ENCODE measurements at regions not wholly inside any gene's neighbourhood (a gene's known extent, or its start where the extent isn't known, plus 50 kb on each side); places are given as distances from the start of the nearest gene placed in this dataset.
A peak's percentile ranks its signal among the peaks of the same experiment; 100 is the strongest.

DNA sequence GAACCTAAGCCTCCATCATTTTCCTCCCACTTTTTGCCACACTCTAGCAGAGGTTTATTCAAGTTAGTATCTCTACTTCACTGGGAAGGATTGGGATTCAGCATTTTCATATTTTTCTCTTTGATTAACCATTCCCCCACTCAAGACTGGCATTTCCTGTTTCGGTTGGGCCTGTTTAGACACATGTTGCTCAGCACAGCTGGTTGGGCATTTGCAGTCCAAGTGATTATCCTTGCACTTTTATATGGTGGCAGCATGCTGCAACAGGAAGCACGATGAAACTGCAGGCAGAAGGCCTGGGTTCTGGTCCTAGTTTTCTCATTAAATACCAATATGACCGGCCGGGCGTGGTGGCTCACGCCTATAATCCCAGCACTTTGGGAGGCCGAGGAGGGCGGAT, 182.9 kb upstream of the GRIN2B start:
- BruUV-seq (replicated peaks), result no TSS peak
- peaks cover 3% of the 10 kb centered on the region for H3K27me3 Mint-ChIP-seq (ENCODE audit: unreplicated experiment)
- DNase-seq, result no peak
- TF ChIP-seq, protein P1, sequence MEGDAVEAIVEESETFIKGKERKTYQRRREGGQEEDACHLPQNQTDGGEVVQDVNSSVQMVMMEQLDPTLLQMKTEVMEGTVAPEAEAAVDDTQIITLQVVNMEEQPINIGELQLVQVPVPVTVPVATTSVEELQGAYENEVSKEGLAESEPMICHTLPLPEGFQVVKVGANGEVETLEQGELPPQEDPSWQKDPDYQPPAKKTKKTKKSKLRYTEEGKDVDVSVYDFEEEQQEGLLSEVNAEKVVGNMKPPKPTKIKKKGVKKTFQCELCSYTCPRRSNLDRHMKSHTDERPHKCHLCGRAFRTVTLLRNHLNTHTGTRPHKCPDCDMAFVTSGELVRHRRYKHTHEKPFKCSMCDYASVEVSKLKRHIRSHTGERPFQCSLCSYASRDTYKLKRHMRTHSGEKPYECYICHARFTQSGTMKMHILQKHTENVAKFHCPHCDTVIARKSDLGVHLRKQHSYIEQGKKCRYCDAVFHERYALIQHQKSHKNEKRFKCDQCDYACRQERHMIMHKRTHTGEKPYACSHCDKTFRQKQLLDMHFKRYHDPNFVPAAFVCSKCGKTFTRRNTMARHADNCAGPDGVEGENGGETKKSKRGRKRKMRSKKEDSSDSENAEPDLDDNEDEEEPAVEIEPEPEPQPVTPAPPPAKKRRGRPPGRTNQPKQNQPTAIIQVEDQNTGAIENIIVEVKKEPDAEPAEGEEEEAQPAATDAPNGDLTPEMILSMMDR (IDR thresholded peaks at IDR 0.05; ENCODE audit: unreplicated experiment), result no peak
- no peaks in the 10 kb centered on the region for H3K36me3 Mint-ChIP-seq (ENCODE audit: insufficient read depth, unreplicated experiment)
- H3K4me1 Mint-ChIP-seq (ENCODE audit: low read depth, unreplicated experiment), result no peaks in the 10 kb centered on the region
- intact Hi-C loops (cut with micrococcal nuclease; ENCODE audit: unreplicated experiment), result loop anchor here (10.0 kb wide), 1 partner anchor 219 kb away; no protein-coding TSS in a partner anchor
- H3K27ac Mint-ChIP-seq (ENCODE audit: unreplicated experiment), result no peak overlapping the region
- no peak overlapping the region for H3K4me3 Mint-ChIP-seq (ENCODE audit: low read depth, unreplicated experiment)
- CTCF ChIA-PET, result no interaction called here
- no peaks in the 10 kb centered on the region for H3K9me3 Mint-ChIP-seq (ENCODE audit: low read depth, unreplicated experiment)

DNA sequence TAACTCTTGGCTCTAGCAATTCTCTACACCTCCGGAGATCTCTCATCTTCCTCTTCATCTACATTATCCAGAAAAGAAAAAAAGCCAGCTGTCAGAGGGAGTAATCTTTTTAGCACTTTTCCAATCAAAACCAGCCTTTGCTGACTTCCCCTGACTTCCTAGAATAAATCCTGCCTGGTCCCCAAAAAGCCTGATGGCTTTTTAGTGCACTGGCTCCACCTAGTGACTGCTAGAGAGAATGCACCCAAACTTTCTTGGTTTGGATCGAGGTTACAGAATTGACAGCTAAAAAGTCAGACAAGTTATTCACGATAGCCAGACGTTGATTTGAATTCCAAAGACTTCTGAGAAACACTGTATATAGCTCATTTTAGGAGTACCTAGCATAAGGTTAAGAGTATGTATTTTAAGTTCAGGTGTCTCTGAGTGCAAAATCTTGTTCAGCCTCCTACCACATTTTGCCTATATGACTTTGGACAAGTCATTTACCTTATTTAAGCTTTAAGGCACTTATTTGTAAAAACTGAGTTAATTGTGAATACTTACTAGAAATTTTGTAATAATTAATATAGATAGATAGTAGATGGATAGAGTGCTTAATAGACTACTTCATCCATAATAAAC, 185.7 kb upstream of the GRIN2B start:
- CTCF ChIA-PET, result interaction anchor here (0.6 to 1.3 kb wide), 4 partner anchors 109 to 1122 kb away, joined by 3 to 5 read pairs (median 4); no protein-coding TSS in a partner anchor
- no peaks in the 10 kb centered on the region for H3K9me3 Mint-ChIP-seq (ENCODE audit: low read depth, unreplicated experiment)
- H3K4me1 Mint-ChIP-seq (ENCODE audit: low read depth, unreplicated experiment), result no peaks in the 10 kb centered on the region
- no TSS peak for BruUV-seq (replicated peaks)
- peaks cover 31% of the 10 kb centered on the region for H3K27me3 Mint-ChIP-seq (ENCODE audit: unreplicated experiment)
- DNase-seq, result peak; percentile 58
- H3K4me3 Mint-ChIP-seq (ENCODE audit: low read depth, unreplicated experiment), result no peak overlapping the region
- intact Hi-C loops (cut with micrococcal nuclease; ENCODE audit: unreplicated experiment), result loop anchor here (2.0 to 10.0 kb wide), 6 partner anchors 56 to 910 kb away; no protein-coding TSS in a partner anchor
- H3K27ac Mint-ChIP-seq (ENCODE audit: unreplicated experiment), result no peak overlapping the region
- TF ChIP-seq, protein P1 (IDR thresholded peaks at IDR 0.05; ENCODE audit: unreplicated experiment), result peak; percentile 85
- no peaks in the 10 kb centered on the region for H3K36me3 Mint-ChIP-seq (ENCODE audit: insufficient read depth, unreplicated experiment)

DNA sequence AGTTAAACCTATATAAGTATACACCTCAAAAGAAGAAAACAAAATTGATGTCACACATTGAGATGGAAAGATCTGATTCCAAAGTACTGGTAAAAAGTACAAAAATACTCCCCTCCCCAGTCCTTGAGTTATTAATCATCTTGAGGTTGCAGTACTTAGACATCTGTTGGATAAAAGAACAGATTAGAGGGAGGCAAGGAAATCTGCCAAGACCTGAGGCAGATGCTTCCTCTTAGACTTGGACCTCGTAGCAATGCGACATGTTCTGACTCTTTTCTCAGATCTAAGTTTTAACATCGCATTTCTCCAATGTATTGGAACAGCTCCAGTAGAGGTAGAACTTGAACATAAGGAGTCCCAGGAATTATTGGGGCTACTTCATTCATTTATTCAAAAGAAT, 187.9 kb upstream of the GRIN2B start:
- CTCF ChIA-PET, result no interaction called here
- no peak overlapping the region for H3K4me3 Mint-ChIP-seq (ENCODE audit: low read depth, unreplicated experiment)
- intact Hi-C loops (cut with micrococcal nuclease; ENCODE audit: unreplicated experiment), result loop anchor here (5.0 to 10.0 kb wide), 5 partner anchors 224 to 912 kb away; no protein-coding TSS in a partner anchor

DNA sequence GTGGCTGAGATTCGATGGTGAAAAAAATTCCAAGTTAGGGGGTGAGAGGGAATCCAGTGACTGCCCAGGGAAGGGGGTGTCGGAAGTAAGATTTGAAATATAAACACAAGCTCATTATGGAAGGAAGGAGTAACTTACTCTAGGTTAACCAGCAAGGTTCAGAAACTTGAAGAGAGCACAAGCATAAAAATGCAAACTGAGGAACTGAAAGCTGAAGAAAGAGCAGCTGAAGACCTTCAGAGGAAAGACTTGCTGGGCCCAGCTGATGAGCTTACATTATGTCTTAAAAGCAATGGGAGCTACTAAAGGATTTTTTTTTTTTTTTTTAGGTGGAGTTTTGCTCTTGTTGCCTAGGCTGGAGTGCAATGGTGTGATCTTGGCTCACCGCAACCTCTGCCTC, 189.7 kb upstream of the GRIN2B start:
- intact Hi-C loops (cut with micrococcal nuclease; ENCODE audit: unreplicated experiment), result no loop called here
- CTCF ChIA-PET, result no interaction called here
- no TSS peak for BruUV-seq (replicated peaks)

More for the DNA sequence above, 187.9 kb upstream of the GRIN2B start:
- TF ChIP-seq, protein P1 (IDR thresholded peaks at IDR 0.05; ENCODE audit: unreplicated experiment), result no peak
- no peaks in the 10 kb centered on the region for H3K9me3 Mint-ChIP-seq (ENCODE audit: low read depth, unreplicated experiment)
- no peaks in the 10 kb centered on the region for H3K4me1 Mint-ChIP-seq (ENCODE audit: low read depth, unreplicated experiment)
- no TSS peak for BruUV-seq (replicated peaks)
- DNase-seq, result no peak
- H3K27me3 Mint-ChIP-seq (ENCODE audit: unreplicated experiment), result peaks cover 36% of the 10 kb centered on the region
- no peaks in the 10 kb centered on the region for H3K36me3 Mint-ChIP-seq (ENCODE audit: insufficient read depth, unreplicated experiment)
- no peak overlapping the region for H3K27ac Mint-ChIP-seq (ENCODE audit: unreplicated experiment)

More for the DNA sequence above, 189.7 kb upstream of the GRIN2B start:
- TF ChIP-seq, protein P1 (IDR thresholded peaks at IDR 0.05; ENCODE audit: unreplicated experiment), result no peak
- H3K4me3 Mint-ChIP-seq (ENCODE audit: low read depth, unreplicated experiment), result no peak overlapping the region
- no peaks in the 10 kb centered on the region for H3K36me3 Mint-ChIP-seq (ENCODE audit: insufficient read depth, unreplicated experiment)
- no peaks in the 10 kb centered on the region for H3K9me3 Mint-ChIP-seq (ENCODE audit: low read depth, unreplicated experiment)
- no peaks in the 10 kb centered on the region for H3K4me1 Mint-ChIP-seq (ENCODE audit: low read depth, unreplicated experiment)
- DNase-seq, result no peak
- no peak overlapping the region for H3K27ac Mint-ChIP-seq (ENCODE audit: unreplicated experiment)
- H3K27me3 Mint-ChIP-seq (ENCODE audit: unreplicated experiment), result peaks cover 50% of the 10 kb centered on the region

All from Calu3 (cell line).